HG02852 (cell line): ENCODE measurements at regions not wholly inside any gene's neighbourhood (a gene's known extent, or its start where the extent isn't known, plus 50 kb on each side); places are given as distances from the start of the nearest gene placed in this dataset.

Experiments used
- ATAC-seq: cut with Tn5 transposase; IDR thresholded peaks from one replicate; pipeline ENCODE4 v1.9.1; 2021; ENCODE audit warnings: mild to moderate bottlenecking, moderate library complexity; ENCODE audit not compliant: unreplicated experiment

DNA sequence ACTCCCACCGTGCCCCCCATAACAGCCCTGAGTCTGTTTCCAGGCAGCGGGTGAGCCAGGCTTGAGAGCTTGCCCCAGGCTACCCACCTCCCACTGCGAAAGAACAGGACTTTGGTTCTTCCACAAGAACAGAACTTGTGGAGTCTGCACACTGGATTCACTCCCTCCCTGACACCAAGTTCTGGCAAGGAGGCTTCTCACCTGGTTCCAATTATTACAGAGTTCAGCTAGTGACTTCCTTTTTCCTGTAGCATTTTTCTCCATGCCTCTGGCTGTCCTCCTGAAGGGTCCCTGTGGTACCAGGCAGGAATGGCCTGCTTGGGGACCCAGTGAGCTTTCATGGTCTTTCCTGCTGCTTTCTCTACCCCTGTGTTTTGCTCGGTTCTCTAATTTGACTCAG is 208.6 kb upstream of the SFRP2 start:
- no peak for ATAC-seq

GRCh38 chr4:153989505-153989904 is 200.6 kb upstream of the SFRP2 start:
- no peak for ATAC-seq

DNA sequence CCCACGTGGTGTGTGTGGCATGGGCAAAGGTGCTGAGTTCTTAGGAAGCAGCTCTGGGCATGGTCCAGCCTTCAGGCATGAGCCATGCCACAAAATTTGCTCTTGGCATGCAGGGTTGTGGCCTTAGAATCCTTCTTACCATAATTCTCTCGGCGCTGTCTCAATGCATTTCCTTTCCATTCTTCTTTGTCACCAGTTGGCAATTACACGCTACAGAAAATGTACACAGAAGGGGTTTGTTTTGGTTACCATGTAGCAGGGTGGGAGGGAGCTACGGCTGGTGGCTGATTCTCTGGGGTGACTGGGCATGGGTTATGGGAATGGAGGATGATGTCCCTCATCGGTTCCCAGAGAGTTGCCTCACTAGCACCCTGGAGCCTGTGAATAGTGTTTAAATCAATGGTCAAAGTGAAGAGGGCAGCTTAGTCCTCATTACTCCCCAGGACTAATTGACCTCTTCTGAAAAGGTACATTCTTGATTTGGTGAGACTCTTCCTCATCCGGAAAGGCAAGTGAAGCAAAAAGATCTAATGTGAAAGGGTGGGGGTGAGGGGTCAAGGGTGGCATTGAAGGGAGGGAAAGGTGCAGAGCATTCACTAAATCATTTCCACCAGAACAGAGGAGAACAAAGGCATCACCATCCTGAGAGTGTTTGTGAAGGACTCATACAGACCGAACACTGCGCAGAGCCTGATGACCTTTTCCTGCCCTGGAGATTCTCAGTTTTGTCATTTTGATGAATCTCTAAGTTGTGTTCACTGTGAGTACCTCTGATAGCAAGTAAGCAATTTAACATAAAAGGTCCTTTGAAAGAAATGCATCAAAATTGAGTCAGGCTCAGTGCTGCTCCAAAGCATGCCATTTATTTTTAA is 199.8 kb upstream of the SFRP2 start:
- ATAC-seq, result no peak

- no peak for ATAC-seq
Observed at GRCh38 chr4:153987291-153987690, 198.4 kb upstream of the SFRP2 start.

DNA sequence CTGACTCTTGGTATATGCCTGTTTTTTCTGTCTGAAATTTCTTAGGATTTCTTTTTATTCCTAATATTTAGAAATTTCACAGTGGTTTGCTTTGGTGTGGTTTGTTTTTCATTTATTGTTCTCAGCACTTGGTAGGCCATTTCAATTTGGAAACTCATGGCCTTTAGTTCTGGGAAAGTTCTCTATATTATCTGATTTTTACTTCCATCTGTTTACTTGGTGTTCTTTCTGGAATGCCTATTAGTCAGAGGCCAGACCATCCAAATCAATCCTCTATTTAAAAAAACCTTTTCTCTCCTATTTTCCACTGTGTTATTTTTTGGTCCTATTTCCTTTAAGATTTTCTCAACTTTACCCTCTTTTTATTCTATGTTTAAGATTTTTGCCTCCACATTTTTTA is 188.1 kb upstream of the SFRP2 start:
- ATAC-seq, result no peak

GRCh38 chr4:153974452-153974851 is 185.6 kb upstream of the SFRP2 start:
- ATAC-seq, result no peak

DNA sequence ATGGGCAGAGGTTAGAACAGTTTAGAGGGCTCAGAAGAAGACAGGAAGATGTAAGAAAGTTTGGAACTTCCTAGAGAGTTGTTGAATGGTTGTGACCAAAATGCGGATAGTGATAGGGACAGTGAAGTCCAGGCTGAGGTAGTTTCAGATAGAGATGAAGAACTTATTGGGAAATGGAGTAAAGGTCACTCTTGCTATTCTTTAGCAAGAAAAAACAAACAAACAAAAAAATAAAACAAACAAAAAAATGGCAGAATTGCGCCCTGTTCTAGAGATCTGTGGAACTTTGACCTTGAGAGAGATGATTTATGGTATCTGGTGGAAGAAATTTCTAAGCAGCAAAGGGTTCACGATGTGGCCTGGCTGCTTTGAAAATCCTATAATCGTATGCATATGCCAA is 185.1 kb upstream of the SFRP2 start:
- ATAC-seq, result no peak

GRCh38 chr4:153971899-153972298 is 183.0 kb upstream of the SFRP2 start:
- ATAC-seq, result no peak

DNA sequence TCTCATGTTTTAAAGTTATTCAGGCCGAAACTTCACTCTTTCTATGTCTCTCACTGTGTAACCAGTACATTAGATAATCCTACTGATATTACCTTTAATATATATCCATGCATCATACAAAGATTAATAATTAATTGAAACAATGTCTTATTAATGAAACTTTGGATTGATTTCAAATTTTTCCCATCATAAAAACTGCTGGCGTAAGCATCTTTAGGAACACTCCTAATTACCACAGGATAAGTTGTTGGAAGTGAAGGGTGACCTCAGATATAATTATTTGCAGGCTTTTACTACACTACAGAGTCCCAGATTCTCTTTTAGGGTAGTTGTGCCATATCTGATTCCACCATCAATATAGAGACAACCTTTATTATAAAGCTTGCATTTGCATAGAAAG is 181.3 kb upstream of the SFRP2 start:
- no peak for ATAC-seq

- ATAC-seq, result no peak
Observed at GRCh38 chr4:153969542-153969941, 180.7 kb upstream of the SFRP2 start.

DNA sequence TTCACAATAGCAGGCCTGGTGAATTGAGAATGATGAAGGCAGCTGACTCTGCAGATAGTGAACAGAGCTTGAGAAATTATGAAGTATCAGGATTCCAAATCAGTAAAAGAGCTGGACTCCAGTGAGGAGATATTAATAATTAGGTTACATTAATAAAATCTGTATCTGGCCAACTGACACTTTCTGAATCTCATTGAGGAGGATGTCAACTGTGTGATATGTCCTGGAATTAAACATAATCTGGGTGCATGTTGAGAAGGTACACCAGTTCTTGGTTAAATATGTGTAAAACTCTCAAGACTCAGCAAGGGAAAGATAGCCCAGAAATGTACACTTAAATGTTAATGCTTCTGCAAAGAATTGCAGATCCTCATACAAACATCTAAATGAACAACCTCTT is 177.8 kb upstream of the SFRP2 start:
- ATAC-seq, result no peak

DNA sequence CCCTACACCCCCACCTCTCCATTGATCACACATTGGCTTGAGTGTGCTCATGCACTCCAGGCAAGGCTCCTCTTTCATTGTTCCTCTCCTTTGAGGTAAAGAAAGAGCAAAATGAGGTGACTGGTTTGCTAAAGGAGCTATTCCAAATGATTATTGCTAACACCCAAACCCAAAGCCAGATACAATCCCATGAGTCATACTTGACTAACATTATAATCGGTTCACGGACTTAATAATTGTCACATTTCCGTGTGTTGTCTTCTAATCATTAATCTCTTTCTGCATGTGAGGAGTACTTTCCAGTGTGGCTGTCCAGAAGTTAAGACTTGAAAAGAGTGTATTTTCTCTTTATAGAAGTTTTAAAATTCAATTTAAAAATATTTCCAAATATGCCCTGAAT is 174.3 kb upstream of the SFRP2 start:
- ATAC-seq, result no peak

DNA sequence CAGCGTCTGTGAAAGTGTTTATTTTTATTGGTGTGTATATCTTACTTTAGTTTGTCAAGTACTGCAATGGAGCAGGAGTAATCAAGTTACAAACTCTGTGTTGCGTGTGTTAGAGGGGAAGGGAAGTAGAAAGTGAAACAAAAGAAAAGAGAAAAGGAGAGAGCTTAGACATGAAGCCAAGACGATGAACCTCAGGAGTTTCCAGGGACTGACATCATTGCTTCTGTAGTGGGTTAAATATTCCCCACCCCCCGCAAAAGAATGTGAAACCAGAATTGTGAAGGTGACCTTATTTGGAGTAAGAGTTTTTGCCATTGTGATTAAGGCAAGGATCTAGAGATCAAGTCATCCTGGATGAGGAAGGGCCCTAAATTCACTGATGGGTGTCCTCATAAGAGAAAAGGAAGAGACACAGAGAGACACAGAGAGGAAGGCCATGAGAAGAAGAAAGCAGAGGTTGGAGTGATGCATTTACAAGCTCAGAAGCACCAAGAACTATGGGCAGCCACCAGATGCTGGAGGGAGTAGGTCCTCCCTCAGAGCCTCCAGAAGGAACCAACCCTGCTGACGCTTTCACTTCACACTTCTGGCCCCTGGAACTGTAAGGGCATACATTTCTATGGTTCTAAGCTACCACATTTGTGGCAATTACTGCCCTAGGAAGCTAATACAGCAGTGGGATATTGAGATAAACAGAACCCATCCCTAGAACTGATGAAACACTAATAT is 173.6 kb upstream of the SFRP2 start:
- no peak for ATAC-seq

DNA sequence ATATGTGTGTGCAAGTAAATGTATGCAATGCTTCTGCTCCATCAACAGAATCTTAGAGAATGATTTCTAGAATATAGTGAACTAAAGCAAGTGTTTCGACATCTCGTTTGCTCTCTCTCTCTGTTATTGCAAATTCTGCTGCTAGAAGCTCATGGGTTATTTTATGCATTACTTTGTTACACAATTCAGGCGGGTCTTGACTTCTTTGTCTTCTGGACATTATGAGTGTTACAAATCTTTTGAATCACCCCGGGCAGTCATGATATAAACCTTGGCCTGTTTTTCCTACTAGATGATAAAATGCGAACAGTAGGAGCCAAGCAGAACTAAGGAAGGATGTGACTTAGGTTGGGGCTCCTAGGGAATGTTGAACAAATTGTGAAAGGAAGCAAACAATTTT is 166.4 kb upstream of the SFRP2 start:
- ATAC-seq, result no peak

DNA sequence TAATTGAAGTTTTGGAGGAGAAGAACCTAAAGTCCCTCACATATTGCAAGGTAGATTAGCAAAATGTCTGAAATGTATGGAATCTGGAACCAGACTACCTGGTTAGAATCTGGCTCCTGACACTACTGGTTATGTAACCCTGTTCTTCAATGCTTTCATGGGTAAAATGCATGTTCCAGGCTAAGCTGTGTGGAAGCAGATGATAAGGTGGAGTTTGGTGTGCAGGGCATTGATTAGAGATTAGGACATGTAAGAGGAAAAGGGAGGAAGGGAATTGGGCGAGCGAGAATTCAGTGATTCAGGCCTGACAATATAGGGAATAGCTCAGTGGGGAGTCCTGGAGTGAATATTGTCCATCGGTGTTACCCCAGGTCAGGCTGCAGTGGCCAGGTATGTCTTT is 165.8 kb upstream of the SFRP2 start:
- no peak for ATAC-seq

GRCh38 chr4:153950100-153950979 is 161.5 kb upstream of the SFRP2 start:
- ATAC-seq, result peak; percentile 75

- no peak for ATAC-seq
Observed at GRCh38 chr4:153948041-153948440, 159.2 kb upstream of the SFRP2 start.

DNA sequence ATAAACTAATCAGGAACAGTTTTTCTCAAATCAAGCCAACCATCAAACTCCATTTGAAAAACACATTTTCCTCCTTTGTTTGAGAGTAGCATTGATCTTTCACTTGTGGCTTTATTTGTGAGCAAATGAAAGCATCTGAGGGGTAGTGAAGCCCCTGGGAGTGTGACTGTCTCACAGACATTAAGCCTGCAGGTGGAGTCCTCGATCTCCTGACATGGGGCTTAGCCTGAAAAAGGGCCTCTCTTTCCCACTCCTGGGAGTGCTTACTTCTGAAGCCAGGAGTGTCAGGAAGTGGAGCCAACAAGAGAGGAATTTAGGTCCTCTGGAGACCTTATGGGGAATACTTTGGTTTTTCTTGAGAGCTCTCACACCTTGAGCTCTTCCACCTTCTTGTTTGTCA is 158.2 kb upstream of the SFRP2 start:
- ATAC-seq, result no peak

DNA sequence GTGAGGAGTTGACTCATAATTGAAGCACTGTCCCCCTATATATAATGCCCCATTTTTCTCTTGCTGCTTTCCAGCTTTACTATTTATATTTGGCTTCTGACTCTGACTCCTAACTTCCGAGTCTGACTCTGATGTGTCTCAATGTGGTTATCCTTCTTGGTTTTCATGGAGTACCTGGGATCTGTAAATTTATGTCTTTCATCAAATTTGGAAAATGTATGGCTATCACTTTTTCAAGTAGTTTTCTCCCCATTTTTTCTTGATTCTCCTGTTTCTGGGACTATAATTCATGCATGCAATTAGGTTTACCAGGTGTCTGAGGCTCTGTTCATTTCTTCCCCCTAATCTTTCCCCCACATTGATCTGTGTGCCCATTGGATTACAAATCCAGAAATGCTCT is 156.8 kb upstream of the SFRP2 start:
- ATAC-seq, result no peak

GRCh38 chr4:153943738-153944415 is 155.0 kb upstream of the SFRP2 start:
- ATAC-seq, result no peak

GRCh38 chr4:153940916-153941315 is 152.0 kb upstream of the SFRP2 start:
- ATAC-seq, result no peak
